CD4-positive, alpha-beta T cell (primary cell): ENCODE measurements at regions not wholly inside any gene's neighbourhood (a gene's known extent, or its start where the extent isn't known, plus 50 kb on each side); places are given as distances from the start of the nearest gene placed in this dataset.
"Not testable (repeated sequence)": the region's sequence is repeated elsewhere in the genome, so short reads cannot be mapped to it uniquely, and the experiment has no call there.

Experiments used
- ATAC-seq: fragments of 200-7000 bp; cut with Tn5 transposase; one replicate; pipeline ENCODE4 v1.10.0; 2022; ENCODE audit warnings: mild to moderate bottlenecking; ENCODE audit not compliant: poor library complexity
- CTCF ChIA-PET: fragments of 350-600 bp; sonication (Branson Sonifier 250); formaldehyde crosslinking; loops from one replicate; lab custom pipeline; 2021; ENCODE audit warnings: antibody characterized with exemption, inconsistent platforms; lab: Charles Lee
- POLR2A ChIA-PET: fragments of 350-600 bp; sonication (Branson Sonifier 250); formaldehyde crosslinking; loops from one replicate; lab custom pipeline; 2021; ENCODE audit warnings: antibody characterized with exemption, inconsistent platforms; lab: Charles Lee
- DNase-seq, 14 experiments: peaks; one replicate each; pipeline ENCODE4 v3.0.0-alpha.2; 2013 to 2020; ENCODE audit warnings: mixed read lengths in 2 of 14
- H3K27ac ChIP-seq, 2 donors: one replicate each; pipeline versions ENCODE4 v1.5.1 to v1.7.0; 2013; ENCODE audit warnings: low read length in 2 of 2, low read depth in 1 of 2, mild to moderate bottlenecking in 1 of 2
- H3K27me3 ChIP-seq, 2 experiments: 1 replicate in 1 of 2; 2 replicates in 1 of 2; pipeline versions ENCODE4 v1.6.1 to v1.7.0; 2013; ENCODE audit warnings: low read length in 2 of 2, control low read depth in 1 of 2, mild to moderate bottlenecking in 1 of 2, moderate library complexity in 1 of 2; ENCODE audit not compliant: insufficient read depth in 2 of 2, control insufficient read depth in 1 of 2
- H3K36me3 ChIP-seq: one replicate; pipeline ENCODE4 v1.6.1; 2013; ENCODE audit warnings: low read length, control low read depth; ENCODE audit not compliant: insufficient read depth
- H3K4me1 ChIP-seq: one replicate; pipeline ENCODE4 v1.6.1; 2013; ENCODE audit warnings: low read length, control low read depth; ENCODE audit not compliant: insufficient read depth
- H3K4me3 ChIP-seq: one replicate; pipeline ENCODE4 v1.5.1; 2013; ENCODE audit warnings: mild to moderate bottlenecking, low read length, moderate library complexity
- H3K9me3 ChIP-seq, 2 experiments: 1 replicate in 1 of 2; 2 replicates in 1 of 2; pipeline versions ENCODE4 v1.6.1 to v1.7.0; 2013; ENCODE audit warnings: low read length in 2 of 2, mild to moderate bottlenecking in 2 of 2, control low read depth in 1 of 2, moderate library complexity in 1 of 2; ENCODE audit not compliant: control insufficient read depth in 1 of 2, insufficient read depth in 1 of 2
- H3K27ac Mint-ChIP-seq: one replicate; pipeline ENCODE4 v1.8.0; 2020; ENCODE audit warnings: mixed read lengths
- H3K27me3 Mint-ChIP-seq: one replicate; pipeline ENCODE4 v1.8.0; 2021; ENCODE audit warnings: mixed read lengths
- H3K36me3 Mint-ChIP-seq: one replicate; pipeline ENCODE4 v1.8.0; 2021; ENCODE audit warnings: low read depth, mixed read lengths
- H3K4me1 Mint-ChIP-seq: one replicate; pipeline ENCODE4 v1.8.0; 2021; ENCODE audit warnings: low read depth, mixed read lengths
- H3K4me3 Mint-ChIP-seq: one replicate; pipeline ENCODE4 v1.8.0; 2020; ENCODE audit warnings: mild to moderate bottlenecking, mixed read lengths
- H3K9me3 Mint-ChIP-seq: one replicate; pipeline ENCODE4 v1.8.0; 2020; ENCODE audit warnings: mixed read lengths
- CTCF ChIP-seq: fragments of 200-600 bp; IDR thresholded peaks from one replicate; pipeline ENCODE4 v1.8.0; 2022; ENCODE audit warnings: antibody characterized with exemption, mild to moderate bottlenecking
- intact Hi-C, 2 experiments: fragments of 100-400 bp; cut with DNase I in 1 of 2; cut with micrococcal nuclease in 1 of 2; formaldehyde crosslinking; loops; one replicate each; pipeline versions ENCODE4 v1.15.1 to v1.9.0; 2023 to 2025; cut with DNase I, micrococcal nuclease

- no peak overlapping the region for H3K27ac ChIP-seq
- H3K27me3 ChIP-seq = no peaks in the 10 kb centered on the region
- POLR2A ChIA-PET = no interaction called here
- Mint-ChIP-seq H3K27ac (no peak overlapping the region), H3K9me3 (peaks cover 6% of the 10 kb centered on the region), H3K4me3 (no peak overlapping the region), H3K4me1 (no peaks in the 10 kb centered on the region), H3K27me3 (no peaks in the 10 kb centered on the region), H3K36me3 (no peaks in the 10 kb centered on the region)
- no peak for ATAC-seq
- intact Hi-C loops = no loop called here
- no peak for TF ChIP-seq CTCF
- no peaks in the 10 kb centered on the region for H3K4me1 ChIP-seq
- H3K4me3 ChIP-seq = no peak overlapping the region
- CTCF ChIA-PET = no interaction called here
- H3K9me3 ChIP-seq = no peaks in the 10 kb centered on the region
- peak in 3 of 14 experiments; percentile 4 to 67 (median 60) for DNase-seq
- H3K36me3 ChIP-seq = no peaks in the 10 kb centered on the region
Observed at GRCh38 chr17:70288540-70289290, 119.4 kb downstream of the KCNJ2 start.

DNA sequence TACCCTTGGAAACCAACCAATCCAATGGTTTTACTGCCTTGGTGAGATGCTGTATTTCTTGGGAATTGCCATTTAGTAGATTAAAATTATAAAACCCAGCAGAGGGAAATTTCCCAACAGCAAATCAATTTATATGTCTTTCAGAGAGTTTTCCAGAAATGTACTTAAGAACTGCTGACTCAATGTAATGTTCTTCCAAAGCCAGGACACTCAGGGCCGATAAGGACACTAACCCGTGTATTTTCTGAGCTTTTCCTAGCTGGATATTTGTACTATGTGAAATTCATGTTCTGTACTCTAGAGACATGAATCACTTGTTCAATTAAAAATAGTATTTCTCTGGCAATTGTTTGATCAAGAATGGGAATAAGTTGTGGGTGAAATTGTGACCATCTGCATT lies 121.4 kb downstream of the KCNJ2 start:
- H3K4me3 Mint-ChIP-seq = no peak overlapping the region
- no peak overlapping the region for H3K4me3 ChIP-seq
- H3K4me1 ChIP-seq = no peaks in the 10 kb centered on the region
- intact Hi-C loops = no loop called here
- DNase-seq = no peak
- ATAC-seq = no peak
- H3K27ac Mint-ChIP-seq = no peak overlapping the region
- H3K9me3 ChIP-seq = no peaks in the 10 kb centered on the region
- no peaks in the 10 kb centered on the region for H3K27me3 Mint-ChIP-seq
- H3K36me3 ChIP-seq = no peaks in the 10 kb centered on the region
- H3K36me3 Mint-ChIP-seq = no peaks in the 10 kb centered on the region
- POLR2A ChIA-PET = no interaction called here
- H3K27ac ChIP-seq = no peak overlapping the region
- H3K9me3 Mint-ChIP-seq = peaks cover 6% of the 10 kb centered on the region
- no peaks in the 10 kb centered on the region for H3K27me3 ChIP-seq
- CTCF ChIA-PET = no interaction called here
- no peak for TF ChIP-seq CTCF
- H3K4me1 Mint-ChIP-seq = no peaks in the 10 kb centered on the region

DNA sequence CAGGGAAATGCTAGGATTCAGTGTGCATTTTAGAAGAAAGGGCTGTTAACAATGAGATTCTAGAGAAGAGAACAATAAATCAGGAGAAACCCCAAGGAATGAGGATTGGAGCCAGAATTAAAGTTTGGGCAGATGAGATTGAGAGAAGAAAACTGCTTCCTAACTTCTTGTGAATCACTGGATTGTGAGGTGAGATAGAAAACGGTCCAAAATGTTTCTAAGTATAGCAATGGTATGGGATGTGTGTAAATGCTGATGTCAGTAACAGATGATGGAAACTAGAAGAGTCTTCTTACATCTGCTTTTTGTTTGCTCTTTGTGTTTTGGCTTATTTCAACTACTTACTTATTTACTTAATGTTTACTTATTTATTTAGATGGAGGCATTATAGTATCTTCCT lies 123.0 kb downstream of the KCNJ2 start:
- intact Hi-C loops = no loop called here
- Mint-ChIP-seq H3K27ac (no peak overlapping the region), H3K9me3 (peaks cover 8% of the 10 kb centered on the region), H3K36me3 (no peaks in the 10 kb centered on the region), H3K27me3 (no peaks in the 10 kb centered on the region), H3K4me1 (no peaks in the 10 kb centered on the region), H3K4me3 (no peak overlapping the region)
- Histone ChIP-seq H3K36me3 (no peaks in the 10 kb centered on the region), H3K27me3 (no peaks in the 10 kb centered on the region), H3K27ac (no peak overlapping the region), H3K9me3 (no peaks in the 10 kb centered on the region), H3K4me3 (no peak overlapping the region), H3K4me1 (no peaks in the 10 kb centered on the region)
- ChIA-PET POLR2A (no interaction called here), CTCF (no interaction called here)
- ATAC-seq = no peak
- no peak for TF ChIP-seq CTCF
- DNase-seq = no peak

- H3K36me3 ChIP-seq, DNase-seq, POLR2A ChIA-PET, H3K4me1 ChIP-seq, H3K27me3 ChIP-seq, H3K4me1 Mint-ChIP-seq, H3K4me3 ChIP-seq, H3K36me3 Mint-ChIP-seq, H3K9me3 Mint-ChIP-seq, H3K27ac ChIP-seq, H3K4me3 Mint-ChIP-seq, H3K9me3 ChIP-seq, ATAC-seq, H3K27me3 Mint-ChIP-seq, CTCF ChIA-PET, H3K27ac Mint-ChIP-seq, intact Hi-C loops: not testable (repeated sequence)
Observed at GRCh38 chr17:70293564-70294310, 124.4 kb downstream of the KCNJ2 start.
